ENCODE measurements at regions not wholly inside any gene's neighbourhood (a gene's known extent, or its start where the extent isn't known, plus 50 kb on each side); places are given as distances from the start of the nearest gene placed in this dataset.

DNA sequence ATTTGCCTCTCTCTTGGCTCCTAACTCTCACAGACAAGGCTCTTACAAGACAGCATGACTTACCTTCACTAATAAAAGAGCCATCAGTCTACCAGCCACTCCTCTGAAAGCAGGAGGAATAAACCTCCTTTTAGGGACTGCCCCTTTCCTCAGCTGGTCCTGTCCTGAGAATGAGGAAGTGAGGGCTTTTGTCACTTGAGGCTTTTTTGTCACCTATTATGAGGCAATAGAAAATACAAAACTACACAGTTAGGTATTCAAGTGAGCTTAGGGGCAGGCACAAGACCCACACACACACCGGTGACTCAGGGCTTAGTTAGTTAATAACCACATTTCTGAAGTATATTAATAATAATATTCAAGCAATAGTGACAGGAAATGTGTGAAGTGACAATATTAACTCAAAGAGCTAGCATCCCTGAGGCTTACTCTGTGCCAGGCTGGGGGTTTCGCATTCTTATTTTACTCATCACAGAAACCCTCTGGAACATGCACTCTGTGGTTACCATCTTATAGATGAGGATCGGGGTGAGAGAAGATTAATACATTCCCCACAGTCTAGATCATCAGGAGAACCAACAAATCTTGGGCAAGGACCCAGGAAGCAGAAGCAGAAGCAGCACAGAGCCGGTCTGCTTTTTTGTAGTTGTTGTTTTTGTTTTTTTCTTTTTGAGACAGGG, 379.9 kb downstream of the LIG4 start:
- no peak for DNase-seq (ENCODE audit: low read depth)
- no peak overlapping the region for H3K4me3 ChIP-seq (ENCODE audit: low read depth, low read length)
- TF ChIP-seq, protein P1, sequence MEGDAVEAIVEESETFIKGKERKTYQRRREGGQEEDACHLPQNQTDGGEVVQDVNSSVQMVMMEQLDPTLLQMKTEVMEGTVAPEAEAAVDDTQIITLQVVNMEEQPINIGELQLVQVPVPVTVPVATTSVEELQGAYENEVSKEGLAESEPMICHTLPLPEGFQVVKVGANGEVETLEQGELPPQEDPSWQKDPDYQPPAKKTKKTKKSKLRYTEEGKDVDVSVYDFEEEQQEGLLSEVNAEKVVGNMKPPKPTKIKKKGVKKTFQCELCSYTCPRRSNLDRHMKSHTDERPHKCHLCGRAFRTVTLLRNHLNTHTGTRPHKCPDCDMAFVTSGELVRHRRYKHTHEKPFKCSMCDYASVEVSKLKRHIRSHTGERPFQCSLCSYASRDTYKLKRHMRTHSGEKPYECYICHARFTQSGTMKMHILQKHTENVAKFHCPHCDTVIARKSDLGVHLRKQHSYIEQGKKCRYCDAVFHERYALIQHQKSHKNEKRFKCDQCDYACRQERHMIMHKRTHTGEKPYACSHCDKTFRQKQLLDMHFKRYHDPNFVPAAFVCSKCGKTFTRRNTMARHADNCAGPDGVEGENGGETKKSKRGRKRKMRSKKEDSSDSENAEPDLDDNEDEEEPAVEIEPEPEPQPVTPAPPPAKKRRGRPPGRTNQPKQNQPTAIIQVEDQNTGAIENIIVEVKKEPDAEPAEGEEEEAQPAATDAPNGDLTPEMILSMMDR (IDR thresholded peaks at IDR 0.05; ENCODE audit: control insufficient read depth, extremely low read depth, insufficient read depth): no peak

DNA sequence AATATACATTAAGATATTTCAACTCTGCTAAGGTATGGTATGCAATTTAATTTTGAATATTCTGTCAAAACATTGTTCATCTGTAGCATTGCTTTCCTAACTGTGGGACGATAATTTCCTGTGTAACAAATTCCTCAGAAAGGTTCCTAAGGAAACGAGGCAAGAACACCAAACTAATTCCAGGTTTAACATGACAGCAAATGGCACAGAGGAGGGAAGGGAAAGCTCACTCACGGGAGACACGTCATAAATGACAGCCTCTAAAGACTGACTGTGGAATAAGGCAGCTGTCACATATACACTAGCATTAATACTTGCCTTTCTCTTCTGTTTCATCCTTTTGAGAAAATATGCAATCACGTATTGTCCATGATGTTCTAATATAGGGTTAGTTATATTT, 380.6 kb downstream of the LIG4 start:
- no peak overlapping the region for H3K4me3 ChIP-seq (ENCODE audit: low read depth, low read length)
- DNase-seq (ENCODE audit: low read depth): no peak
- TF ChIP-seq, protein P1 (IDR thresholded peaks at IDR 0.05; ENCODE audit: control insufficient read depth, extremely low read depth, insufficient read depth): no peak

DNA sequence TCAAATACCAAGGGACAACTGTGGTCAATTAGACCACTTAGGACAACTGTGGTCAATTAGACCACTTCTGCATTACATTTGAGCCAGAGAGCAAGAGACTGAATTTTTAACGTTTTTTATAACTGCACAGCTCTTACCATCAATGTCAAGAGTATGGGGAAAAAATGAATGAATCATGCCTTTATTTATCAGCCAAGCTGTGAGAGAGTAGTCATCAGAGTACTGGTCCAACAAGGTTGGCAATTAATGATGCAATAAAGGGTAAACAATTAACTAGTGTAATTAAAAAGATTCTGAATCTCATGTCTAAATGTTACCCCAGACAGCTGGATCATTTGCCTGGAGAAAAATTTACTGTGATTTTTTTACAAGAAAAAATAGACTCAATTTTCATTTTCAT, 381.1 kb downstream of the LIG4 start:
- TF ChIP-seq, protein P1 (IDR thresholded peaks at IDR 0.05; ENCODE audit: control insufficient read depth, extremely low read depth, insufficient read depth): no peak
- no peak for DNase-seq (ENCODE audit: low read depth)
- H3K4me3 ChIP-seq (ENCODE audit: low read depth, low read length): no peak overlapping the region

DNA sequence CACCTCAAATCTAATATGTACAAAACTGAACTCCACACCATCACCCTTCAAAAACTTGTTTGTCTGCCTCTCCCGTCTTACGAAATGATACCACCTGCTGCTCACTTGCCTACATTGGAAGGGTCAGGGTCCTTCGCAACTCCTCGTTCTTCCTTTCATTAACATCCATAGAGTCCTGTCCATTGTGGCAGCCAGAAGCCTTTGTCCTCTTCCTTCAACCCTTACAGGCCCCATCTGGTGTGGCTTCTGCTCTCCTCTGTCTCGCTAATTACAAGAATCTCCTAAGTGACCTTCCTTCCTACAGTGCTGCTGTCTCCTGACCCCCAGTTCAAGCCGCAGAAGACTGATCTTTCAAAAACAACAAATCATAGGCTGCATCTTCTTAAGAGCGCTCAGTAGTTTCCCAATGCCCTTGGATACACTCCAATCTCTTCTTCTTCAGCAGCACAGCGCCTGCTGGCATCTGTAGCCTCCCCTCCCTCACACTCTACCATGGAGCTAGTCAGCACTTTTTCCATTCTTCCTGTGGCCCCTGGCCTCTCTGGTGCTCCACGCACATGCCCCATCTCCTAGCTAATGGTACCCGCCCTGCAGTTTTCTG, 382.7 kb downstream of the LIG4 start:
- no peak overlapping the region for H3K4me3 ChIP-seq (ENCODE audit: low read depth, low read length)
- TF ChIP-seq, protein P1 (IDR thresholded peaks at IDR 0.05; ENCODE audit: control insufficient read depth, extremely low read depth, insufficient read depth): no peak
- no peak for DNase-seq (ENCODE audit: low read depth)

- no peak overlapping the region for H3K4me3 ChIP-seq (ENCODE audit: low read depth, low read length)
- DNase-seq (ENCODE audit: low read depth): no peak
- TF ChIP-seq, protein P1 (IDR thresholded peaks at IDR 0.05; ENCODE audit: control insufficient read depth, extremely low read depth, insufficient read depth): no peak
These were observed 384.5 kb downstream of the LIG4 start for GRCh38 chr13:107830804-107831203.

DNA sequence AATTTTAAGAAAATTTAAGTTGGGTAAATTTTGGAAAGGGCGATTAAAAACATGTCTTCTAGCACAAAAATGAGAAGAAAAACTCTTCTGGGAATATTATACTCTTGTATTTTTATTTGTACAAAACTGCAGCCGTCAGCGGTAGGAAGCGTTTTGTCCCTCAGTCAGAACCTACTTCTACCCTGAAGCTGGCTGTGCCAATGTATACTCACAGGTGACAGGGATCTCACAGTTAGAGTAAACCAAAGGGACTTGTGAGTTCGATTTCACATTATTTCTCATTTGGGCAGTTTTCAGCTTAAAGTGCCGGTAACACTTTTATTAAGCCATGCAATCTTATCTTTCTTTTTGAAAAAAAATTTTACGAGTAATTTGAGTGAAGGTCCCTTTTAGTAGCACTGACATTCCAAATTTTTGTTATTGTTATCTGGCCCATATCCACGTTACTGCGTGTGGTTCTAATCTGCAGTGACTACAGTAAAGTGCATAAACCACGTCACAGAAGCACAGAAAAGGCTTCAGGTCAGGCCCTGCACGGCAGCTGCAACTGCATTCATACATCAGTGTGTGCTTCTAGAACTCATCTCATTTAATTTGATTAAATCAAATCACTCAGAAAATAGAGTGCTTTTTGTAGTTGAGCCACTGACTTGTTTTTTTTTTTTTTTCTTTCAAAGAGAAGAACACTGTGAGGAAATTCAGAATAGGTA, 387.3 kb downstream of the LIG4 start:
- TF ChIP-seq, protein P1 (IDR thresholded peaks at IDR 0.05; ENCODE audit: control insufficient read depth, extremely low read depth, insufficient read depth): no peak
- no peak for DNase-seq (ENCODE audit: low read depth)
- no peak overlapping the region for H3K4me3 ChIP-seq (ENCODE audit: low read depth, low read length)

All from LNCaP clone FGC (cell line).